ENCODE measurements at regions not wholly inside any gene's neighbourhood (a gene's known extent, or its start where the extent isn't known, plus 50 kb on each side); places are given as distances from the start of the nearest gene placed in this dataset.

DNA sequence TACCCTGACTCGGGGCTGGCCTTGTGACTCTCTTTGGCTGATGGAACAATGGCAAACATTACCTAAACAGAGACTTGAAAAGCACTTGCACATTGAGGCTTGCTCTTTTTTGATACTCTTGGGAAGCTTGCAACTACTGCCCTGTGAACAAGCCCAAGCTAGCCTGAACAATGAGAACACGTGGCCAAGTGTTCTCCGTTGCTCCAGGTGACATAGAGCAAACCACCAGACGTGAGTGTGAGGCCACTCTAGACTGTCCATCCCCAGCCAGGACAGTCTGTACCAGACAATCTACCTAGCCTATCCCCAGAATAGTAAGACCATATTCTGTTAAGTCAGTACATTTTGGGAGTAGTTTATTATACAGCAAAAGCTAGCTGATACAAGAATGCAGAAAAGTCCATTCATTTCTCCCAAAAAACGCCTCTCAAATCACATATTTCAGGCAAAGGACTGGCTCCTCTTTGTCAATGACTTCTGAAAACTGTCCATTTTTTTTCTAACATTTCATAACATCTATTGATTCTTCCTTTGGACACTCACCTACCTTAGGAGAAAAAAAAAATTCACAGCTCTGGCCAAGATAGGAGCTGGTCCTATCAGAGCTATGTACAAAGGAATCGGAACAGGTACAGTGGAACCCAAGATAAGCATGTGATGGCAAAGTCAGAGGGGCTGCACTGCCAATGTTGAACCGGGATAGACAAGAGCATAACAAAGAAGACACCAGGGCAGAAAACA is 142.1 kb upstream of the PKDCC start:
- TF ChIP-seq, protein P1, sequence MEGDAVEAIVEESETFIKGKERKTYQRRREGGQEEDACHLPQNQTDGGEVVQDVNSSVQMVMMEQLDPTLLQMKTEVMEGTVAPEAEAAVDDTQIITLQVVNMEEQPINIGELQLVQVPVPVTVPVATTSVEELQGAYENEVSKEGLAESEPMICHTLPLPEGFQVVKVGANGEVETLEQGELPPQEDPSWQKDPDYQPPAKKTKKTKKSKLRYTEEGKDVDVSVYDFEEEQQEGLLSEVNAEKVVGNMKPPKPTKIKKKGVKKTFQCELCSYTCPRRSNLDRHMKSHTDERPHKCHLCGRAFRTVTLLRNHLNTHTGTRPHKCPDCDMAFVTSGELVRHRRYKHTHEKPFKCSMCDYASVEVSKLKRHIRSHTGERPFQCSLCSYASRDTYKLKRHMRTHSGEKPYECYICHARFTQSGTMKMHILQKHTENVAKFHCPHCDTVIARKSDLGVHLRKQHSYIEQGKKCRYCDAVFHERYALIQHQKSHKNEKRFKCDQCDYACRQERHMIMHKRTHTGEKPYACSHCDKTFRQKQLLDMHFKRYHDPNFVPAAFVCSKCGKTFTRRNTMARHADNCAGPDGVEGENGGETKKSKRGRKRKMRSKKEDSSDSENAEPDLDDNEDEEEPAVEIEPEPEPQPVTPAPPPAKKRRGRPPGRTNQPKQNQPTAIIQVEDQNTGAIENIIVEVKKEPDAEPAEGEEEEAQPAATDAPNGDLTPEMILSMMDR (conservative IDR thresholded peaks at IDR 0.05; ENCODE audit: low read depth, low read length) = no peak
- no peak overlapping the region for H3K4me3 ChIP-seq (ENCODE audit: low read length)
- DNase-seq (ENCODE audit: low read depth) = no peak

DNA sequence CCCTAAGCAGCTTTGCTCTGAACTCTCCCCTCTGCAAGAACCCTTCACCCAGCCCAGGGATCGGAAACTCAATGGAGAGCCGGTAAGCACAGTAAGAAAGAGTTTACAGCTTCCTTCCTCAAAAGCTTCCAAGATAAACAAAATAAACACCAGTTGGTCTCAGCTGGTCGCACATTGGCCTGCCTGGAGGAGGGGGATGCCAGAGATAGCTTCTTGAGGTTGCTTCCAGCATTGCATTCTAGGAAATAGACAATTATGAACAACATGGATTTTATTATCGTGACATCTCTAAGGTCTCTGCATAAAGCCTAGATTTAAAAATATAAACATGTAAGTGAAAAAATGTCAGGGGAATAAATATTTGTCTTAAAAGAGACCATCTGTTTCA is 141.5 kb upstream of the PKDCC start:
- no peak overlapping the region for H3K4me3 ChIP-seq (ENCODE audit: low read length)
- TF ChIP-seq, protein P1 (conservative IDR thresholded peaks at IDR 0.05; ENCODE audit: low read depth, low read length) = no peak
- no peak for DNase-seq (ENCODE audit: low read depth)

DNA sequence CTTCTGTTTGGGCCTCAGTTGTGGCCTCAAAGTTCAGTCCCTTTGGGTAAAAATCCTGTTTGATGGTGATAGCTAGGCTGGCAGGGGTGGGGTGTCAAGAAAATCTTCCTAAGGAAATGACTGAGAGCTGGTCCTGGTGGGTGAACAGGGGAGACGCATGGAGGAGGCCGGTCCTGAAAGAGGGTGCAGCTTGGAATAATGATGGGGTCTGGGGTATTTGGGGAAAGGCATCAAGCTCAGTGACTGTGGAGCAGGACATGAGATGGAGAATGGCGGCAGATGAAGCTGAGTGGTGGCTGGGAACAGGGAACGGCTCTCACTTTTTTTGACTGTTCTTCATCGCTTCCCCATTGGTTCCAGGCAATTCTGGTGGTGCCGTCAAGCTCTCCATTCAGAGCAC is 140.7 kb upstream of the PKDCC start:
- no peak overlapping the region for H3K4me3 ChIP-seq (ENCODE audit: low read length)
- no peak for DNase-seq (ENCODE audit: low read depth)
- TF ChIP-seq, protein P1 (conservative IDR thresholded peaks at IDR 0.05; ENCODE audit: low read depth, low read length) = no peak

DNA sequence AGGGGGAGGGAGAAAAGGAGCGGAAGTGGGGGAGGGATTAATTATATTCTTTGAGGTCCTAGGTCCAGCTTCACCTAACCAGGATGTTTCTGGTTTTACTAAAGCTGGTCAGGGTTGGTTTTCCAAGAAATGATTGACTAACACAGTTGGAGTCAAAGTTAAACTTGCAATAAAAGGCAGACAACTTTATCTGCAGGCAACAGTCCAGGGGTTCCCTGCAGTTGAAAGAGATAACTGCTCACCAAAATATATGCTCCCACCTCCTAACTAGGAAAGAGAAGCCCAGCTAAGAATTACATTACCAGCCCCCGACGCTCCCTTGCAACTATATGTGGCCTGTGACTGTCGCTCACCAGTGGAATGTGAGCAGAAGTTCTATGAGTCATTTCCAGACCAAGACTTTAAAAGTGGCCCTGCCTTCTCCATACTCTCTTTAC is 140.0 kb upstream of the PKDCC start:
- no peak for DNase-seq (ENCODE audit: low read depth)
- H3K4me3 ChIP-seq (ENCODE audit: low read length) = no peak overlapping the region
- TF ChIP-seq, protein P1 (conservative IDR thresholded peaks at IDR 0.05; ENCODE audit: low read depth, low read length) = no peak

DNA sequence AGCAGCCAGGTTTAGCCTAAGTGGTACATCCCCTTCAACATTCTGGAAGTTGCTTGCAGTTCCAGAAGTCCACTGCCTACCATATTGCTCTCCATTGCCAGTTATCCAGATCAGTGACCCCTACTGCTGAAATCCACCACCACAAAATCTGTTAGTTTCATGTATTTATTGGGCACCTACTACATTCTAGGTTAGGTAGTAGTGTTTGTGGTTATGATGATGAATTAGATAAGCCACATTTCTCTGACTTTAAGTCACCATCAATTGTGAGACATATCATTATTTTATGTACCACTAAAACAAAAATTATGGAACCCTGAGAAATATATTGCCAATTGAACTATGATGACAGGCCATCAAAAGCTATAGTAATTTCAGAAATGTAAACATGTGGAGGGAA is 139.5 kb upstream of the PKDCC start:
- DNase-seq (ENCODE audit: low read depth) = no peak
- TF ChIP-seq, protein P1 (conservative IDR thresholded peaks at IDR 0.05; ENCODE audit: low read depth, low read length) = no peak
- H3K4me3 ChIP-seq (ENCODE audit: low read length) = no peak overlapping the region

DNA sequence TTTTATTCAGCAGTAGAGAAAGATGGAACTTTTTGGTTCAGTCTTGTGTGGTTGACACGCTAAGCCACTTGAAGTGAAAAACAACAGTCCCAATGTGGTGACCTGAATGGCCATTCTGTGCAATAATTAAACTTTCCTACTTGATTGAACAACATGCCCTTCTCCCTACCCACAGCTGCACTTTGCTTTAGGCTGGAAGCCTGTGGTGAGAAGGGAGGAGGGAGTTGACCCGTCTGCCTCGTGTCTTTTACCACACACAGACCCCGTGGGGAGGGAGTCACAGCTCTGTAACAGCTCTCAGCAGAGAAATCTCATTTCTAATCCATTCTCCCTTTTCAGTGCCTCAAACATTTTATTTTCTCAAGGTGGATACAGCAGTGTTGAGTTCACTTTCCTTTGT is 138.2 kb upstream of the PKDCC start:
- DNase-seq (ENCODE audit: low read depth) = no peak
- H3K4me3 ChIP-seq (ENCODE audit: low read length) = no peak overlapping the region
- TF ChIP-seq, protein P1 (conservative IDR thresholded peaks at IDR 0.05; ENCODE audit: low read depth, low read length) = no peak

DNA sequence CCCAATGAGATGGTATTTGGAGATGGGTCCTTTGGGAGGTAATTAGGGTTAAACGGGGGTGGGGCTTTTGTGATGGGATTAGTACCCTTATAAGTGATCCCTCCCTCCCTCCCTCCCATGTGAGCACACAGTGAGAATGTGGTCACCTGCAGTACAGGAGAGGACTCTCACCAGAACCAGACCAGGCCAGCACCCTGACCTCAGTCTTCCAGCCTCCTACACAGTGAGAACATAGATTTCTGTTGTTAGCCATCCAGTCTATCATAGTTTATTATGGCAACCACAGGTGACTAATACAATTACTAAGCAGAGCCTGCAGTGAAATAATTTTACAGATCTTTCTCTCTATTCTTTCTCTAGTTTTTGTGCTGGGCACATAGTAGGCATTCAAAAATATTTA is 137.7 kb upstream of the PKDCC start:
- no peak for DNase-seq (ENCODE audit: low read depth)
- TF ChIP-seq, protein P1 (conservative IDR thresholded peaks at IDR 0.05; ENCODE audit: low read depth, low read length) = no peak
- H3K4me3 ChIP-seq (ENCODE audit: low read length) = no peak overlapping the region

All from retinal pigment epithelial cell (primary cell).